ENCODE measurements at regions not wholly inside any gene's neighbourhood (a gene's known extent, or its start where the extent isn't known, plus 50 kb on each side); places are given as distances from the start of the nearest gene placed in this dataset.

- no peak for TF ChIP-seq CTCF (conservative IDR thresholded peaks at IDR 0.05; ENCODE audit: low read depth, low read length)
- no peak for DNase-seq (ENCODE audit: low read depth)
- H3K4me3 ChIP-seq (ENCODE audit: low read depth, low read length), result no peak overlapping the region
These were observed 478.5 kb upstream of the PODXL start for GRCh38 chr7:132034748-132035416.

GRCh38 chr7:132030883-132031282 lies 474.5 kb upstream of the PODXL start:
- TF ChIP-seq CTCF (conservative IDR thresholded peaks at IDR 0.05; ENCODE audit: low read depth, low read length), result no peak
- DNase-seq (ENCODE audit: low read depth), result no peak
- H3K4me3 ChIP-seq (ENCODE audit: low read depth, low read length), result no peak overlapping the region

- H3K4me3 ChIP-seq (ENCODE audit: low read depth, low read length), result no peak overlapping the region
- no peak for TF ChIP-seq CTCF (conservative IDR thresholded peaks at IDR 0.05; ENCODE audit: low read depth, low read length)
- DNase-seq (ENCODE audit: low read depth), result no peak
These were observed 473.7 kb upstream of the PODXL start for GRCh38 chr7:132030086-132030568.

- DNase-seq (ENCODE audit: low read depth), result no peak
- TF ChIP-seq CTCF (conservative IDR thresholded peaks at IDR 0.05; ENCODE audit: low read depth, low read length), result no peak
- no peak overlapping the region for H3K4me3 ChIP-seq (ENCODE audit: low read depth, low read length)
These were observed 473.1 kb upstream of the PODXL start for GRCh38 chr7:132029369-132030085.

GRCh38 chr7:132028144-132028920 lies 471.9 kb upstream of the PODXL start:
- no peak for TF ChIP-seq CTCF (conservative IDR thresholded peaks at IDR 0.05; ENCODE audit: low read depth, low read length)
- H3K4me3 ChIP-seq (ENCODE audit: low read depth, low read length), result no peak overlapping the region
- DNase-seq (ENCODE audit: low read depth), result no peak

- TF ChIP-seq CTCF (conservative IDR thresholded peaks at IDR 0.05; ENCODE audit: low read depth, low read length), result no peak
These were observed 467.9 kb upstream of the PODXL start for GRCh38 chr7:132024290-132024689.

More at GRCh38 chr7:132024290-132024689, 467.9 kb upstream of the PODXL start:
- no peak for DNase-seq (ENCODE audit: low read depth)
- H3K4me3 ChIP-seq (ENCODE audit: low read depth, low read length), result no peak overlapping the region
